Spleen (tissue), 7 donors: ENCODE measurements at regions not wholly inside any gene's neighbourhood (a gene's known extent, or its start where the extent isn't known, plus 50 kb on each side); places are given as distances from the start of the nearest gene placed in this dataset.

Experiments used
- CTCF ChIP-seq, 11 experiments: fragments of 200-600 bp in 7 of 11; fragments of 450-650 bp in 4 of 11; sonication (generic) in 4 of 11; IDR thresholded peaks in 8 of 11; conservative IDR thresholded peaks in 3 of 11; 1 replicate in 7 of 11; 2 replicates in 4 of 11; pipeline versions ENCODE4 v1.4.0 to v1.8.0; 2016 to 2021; ENCODE audit warnings: antibody characterized with exemption in 11 of 11, inconsistent platforms in 4 of 11, mild to moderate bottlenecking in 1 of 11
- POLR2A ChIP-seq, 3 donors: fragments of 450-650 bp; IDR thresholded peaks; one replicate each; pipeline ENCODE4 v1.5.1; 2017; ENCODE audit warnings: antibody characterized with exemption in 3 of 3, mild to moderate bottlenecking in 1 of 3
- donor health status: DM: no; HTN: no; CAD: no; lungs with moderate emphysema.
- donor health status: DM: no; HTN: no; CAD: no.
- donor health status: DM: no; HTN: no; CAD: no.

- TF ChIP-seq POLR2A (IDR thresholded peaks at IDR 0.05): no peak
- TF ChIP-seq CTCF (IDR thresholded peaks at IDR 0.05 in 8 of 11, conservative IDR thresholded peaks at IDR 0.05 in 3 of 11): no peak
These were observed 145.2 kb upstream of the CADM1 start for GRCh38 chr11:115649461-115649860.
